Daoy (cell line): ENCODE measurements at regions not wholly inside any gene's neighbourhood (a gene's known extent, or its start where the extent isn't known, plus 50 kb on each side); places are given as distances from the start of the nearest gene placed in this dataset.
A peak's percentile ranks its signal among the peaks of the same experiment; 100 is the strongest.
"Not testable (repeated sequence)": the region's sequence is repeated elsewhere in the genome, so short reads cannot be mapped to it uniquely, and the experiment has no call there.

Experiments used
- DNase-seq: peaks from one replicate; pipeline ENCODE4 v3.0.0-alpha.2; 2015; ENCODE audit warnings: low read depth

DNA sequence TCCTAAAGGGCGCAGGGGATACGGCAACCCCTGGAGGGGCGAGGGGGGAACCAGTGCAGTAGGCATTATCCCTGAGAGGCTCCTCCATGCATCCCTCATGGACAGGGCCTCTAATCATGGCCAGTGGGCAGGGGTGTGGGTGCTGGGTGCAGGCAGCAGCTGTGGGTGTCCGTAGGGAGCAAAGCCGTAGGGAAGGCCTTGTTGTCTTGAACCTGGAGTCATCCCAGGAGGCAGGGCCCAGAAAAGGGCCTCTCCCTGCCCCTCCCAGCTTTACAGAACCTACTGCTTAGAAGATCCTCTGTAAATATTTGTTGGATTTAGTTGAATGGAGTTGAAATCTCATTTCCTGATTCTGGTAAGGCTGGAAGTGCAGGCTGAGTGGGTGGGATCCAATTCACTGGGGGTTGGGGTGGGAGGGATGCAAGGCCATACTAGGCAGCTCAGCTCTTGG lies 207.0 kb upstream of the HAAO start:
- no peak for DNase-seq

- no peak for DNase-seq
Observed at GRCh38 chr2:42998721-42999120, 206.3 kb upstream of the HAAO start.

- DNase-seq, result no peak
Observed at GRCh38 chr2:42996528-42996927, 204.1 kb upstream of the HAAO start.

DNA sequence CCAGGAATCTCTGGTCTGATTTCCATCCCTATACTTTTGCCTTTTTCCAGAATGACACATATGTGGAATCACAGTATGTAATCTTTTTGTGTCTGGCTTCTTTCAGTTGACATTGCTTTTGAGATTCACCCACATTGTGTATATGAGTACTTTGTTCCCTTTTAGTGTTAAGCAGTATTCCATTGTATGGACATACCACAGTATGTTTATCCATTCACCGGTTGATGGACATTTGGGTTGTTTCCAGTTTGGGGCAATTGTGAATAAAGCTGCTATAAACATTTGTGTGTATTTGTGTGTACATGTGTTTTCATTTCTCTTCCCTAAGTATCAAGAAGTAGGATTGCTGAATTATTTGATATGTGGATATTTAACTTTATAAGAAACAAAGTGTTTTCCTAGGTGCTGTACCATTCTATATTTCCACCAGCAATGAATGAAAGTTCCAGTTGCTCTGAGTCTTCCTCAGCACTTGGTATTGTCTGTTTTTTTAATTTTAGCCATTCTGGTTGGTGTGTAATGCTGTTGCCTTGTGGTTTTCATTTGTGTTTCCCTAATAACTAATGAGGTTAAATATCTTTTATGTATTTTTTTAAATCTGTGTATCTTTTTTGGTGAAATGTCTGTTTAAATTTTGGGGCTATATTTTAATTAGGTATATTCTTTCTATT lies 203.5 kb upstream of the HAAO start:
- no peak for DNase-seq

GRCh38 chr2:42989283-42990081 lies 197.1 kb upstream of the HAAO start:
- not testable (repeated sequence) for DNase-seq

- DNase-seq, result not testable (repeated sequence)
Observed at GRCh38 chr2:42988055-42988454, 195.7 kb upstream of the HAAO start.

DNA sequence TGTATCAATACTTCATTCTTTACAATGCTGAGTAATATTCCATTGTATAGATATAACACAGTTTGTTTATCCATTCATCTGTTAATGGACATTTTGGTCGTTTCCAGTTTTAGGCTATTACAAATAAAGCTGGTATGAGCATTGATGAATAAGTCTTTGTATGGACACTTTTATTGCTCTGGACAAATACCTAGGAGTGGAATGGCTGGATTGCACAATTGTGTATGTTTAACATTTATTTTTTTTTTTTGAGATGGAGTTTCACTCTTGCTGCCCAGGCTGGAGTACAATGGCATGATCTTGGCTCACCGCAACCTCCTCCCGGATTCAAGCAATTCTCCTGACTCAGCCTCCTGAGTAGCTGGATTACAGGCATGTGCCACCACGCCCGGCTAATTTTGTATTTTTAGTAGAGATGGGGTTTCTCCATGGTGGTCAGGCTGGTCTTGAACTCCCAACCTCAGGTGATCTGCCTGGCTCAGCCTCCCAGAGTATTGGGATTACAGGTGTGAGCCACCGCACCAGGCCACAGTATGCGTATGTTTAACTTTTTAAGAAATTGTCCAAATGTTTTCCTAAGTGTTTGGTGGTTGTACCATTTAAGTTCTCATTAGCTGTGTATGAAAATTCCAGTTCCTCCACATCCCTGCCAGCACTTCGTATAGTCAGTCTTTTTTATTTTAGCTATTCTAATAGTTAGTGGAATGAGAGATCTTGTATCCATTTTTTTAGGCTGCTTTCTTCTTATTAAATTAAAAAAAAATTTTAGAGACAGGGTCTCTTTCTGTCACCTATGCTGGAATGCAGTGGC lies 194.9 kb upstream of the HAAO start:
- peak; percentile 40 for DNase-seq

DNA sequence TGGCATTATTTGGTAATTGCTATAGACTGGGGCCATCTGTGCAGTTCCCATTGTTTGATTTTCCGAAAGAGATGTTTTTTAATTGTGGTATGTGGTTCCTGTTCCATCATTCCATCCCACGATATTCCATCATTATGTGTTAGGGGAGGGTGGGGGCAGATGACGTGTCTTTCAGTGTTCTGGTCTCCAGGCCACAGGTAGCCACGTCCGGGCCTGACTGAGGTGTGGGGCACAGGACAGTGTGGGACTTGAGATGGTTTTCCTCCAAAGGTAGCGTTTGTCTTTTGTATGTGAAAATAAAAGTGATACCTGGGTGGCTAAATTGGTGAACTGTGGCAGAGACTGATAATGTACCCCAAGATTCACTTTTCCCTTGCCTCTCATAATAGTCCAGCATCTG lies 192.2 kb upstream of the HAAO start:
- DNase-seq, result no peak

- DNase-seq, result no peak
Observed at GRCh38 chr2:42984081-42984480, 191.7 kb upstream of the HAAO start.

- no peak for DNase-seq
Observed at GRCh38 chr2:42980764-42981416, 188.5 kb upstream of the HAAO start.

DNA sequence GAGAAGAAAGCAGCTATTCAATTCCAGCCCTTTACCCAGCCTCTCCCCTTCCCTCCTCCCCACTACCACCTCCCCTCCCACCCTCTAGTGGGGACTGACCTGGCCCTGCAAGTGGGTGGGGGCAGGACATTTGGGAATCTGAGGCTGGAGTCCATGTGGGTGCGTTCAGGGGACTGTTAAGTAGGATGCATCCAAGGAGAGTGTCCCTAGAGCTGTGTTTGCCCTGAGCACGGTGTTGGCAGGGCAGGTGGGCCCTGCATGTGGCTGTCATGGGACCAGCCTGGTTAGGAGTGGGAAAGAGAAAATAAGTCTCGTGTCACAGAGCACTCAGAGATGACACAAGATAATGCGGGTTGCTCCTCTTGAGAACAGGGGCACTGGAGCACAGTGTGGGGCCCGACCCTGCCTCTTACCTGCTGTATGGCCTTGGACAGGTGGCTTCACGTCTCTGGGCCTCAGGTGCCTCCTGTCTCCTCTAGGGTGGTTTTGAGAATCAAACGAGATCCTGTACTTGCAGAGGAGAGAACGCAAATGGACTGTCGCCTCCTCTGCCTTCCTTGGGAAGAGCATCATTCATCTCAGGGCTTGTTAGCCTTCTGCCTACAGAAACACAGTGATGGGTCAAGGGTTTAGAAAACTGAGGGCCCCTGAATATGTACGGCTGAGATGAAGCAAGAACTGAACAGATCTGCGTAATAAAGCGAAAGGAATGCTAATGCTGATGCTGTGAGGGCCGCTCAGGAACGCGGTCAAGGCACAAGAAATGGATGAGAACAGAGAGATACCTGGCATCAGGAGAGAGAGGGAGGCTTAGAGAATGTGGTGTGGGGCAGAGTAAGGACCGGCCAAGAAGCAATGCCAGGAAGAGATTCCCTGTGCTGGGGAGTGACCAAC lies 187.7 kb upstream of the HAAO start:
- no peak for DNase-seq

DNA sequence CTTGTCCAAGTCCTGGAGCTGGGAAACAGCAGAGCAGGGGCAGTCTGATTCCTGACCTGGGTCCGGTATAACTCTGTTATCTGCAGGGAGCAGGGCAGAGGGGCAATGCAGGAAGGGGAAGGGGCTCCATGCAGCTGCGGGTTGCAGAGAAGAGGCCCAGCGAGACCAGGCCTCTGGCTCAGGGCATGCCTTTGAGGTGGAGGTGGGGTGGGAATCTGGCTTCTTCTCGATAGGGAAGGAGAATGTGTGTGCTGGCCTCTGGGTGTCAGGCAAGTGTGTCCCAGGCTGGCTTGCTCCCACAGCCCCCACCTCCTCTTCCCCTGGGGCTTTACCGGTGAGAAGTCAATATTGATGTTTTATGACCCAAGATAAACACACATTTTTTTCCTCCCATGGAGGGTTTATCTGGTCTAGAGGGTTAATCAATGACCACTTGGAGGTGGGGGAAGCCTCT lies 187.1 kb upstream of the HAAO start:
- DNase-seq, result no peak

- no peak for DNase-seq
Observed at GRCh38 chr2:42978887-42979415, 186.6 kb upstream of the HAAO start.

DNA sequence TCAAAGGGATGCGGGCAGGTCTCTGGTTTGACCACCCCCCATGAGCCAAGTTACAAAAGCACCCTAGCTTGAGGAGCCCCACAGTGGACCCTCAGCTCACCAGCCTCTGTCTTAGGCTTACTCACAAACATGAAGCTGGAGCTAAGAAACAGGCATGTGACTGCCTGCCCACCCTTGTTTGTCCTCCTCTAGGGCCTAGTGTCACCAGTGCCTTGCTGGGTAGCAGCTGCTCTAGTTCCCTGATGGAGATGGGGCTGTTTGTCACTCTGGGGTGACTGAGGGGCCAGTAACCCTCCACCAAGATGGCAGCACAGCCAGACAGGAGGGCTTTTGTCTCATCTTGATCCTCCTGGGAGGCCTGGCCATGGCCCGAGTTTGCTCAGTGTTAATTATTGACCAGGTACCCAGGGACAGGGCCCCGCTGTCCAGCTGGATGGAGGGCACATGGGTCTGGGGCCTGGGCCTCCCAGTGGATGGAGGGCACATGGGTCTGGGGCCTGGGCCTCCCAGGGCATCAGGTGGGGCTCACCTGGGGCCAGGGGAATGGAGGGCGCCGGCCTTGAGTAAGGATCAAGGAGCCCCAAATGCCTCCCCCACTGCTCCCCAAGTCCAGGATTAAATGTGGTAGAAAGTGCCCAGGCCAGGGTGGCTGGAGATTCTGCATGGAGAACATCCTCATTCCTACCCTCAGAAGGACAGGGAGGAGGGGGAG lies 185.9 kb upstream of the HAAO start:
- no peak for DNase-seq

DNA sequence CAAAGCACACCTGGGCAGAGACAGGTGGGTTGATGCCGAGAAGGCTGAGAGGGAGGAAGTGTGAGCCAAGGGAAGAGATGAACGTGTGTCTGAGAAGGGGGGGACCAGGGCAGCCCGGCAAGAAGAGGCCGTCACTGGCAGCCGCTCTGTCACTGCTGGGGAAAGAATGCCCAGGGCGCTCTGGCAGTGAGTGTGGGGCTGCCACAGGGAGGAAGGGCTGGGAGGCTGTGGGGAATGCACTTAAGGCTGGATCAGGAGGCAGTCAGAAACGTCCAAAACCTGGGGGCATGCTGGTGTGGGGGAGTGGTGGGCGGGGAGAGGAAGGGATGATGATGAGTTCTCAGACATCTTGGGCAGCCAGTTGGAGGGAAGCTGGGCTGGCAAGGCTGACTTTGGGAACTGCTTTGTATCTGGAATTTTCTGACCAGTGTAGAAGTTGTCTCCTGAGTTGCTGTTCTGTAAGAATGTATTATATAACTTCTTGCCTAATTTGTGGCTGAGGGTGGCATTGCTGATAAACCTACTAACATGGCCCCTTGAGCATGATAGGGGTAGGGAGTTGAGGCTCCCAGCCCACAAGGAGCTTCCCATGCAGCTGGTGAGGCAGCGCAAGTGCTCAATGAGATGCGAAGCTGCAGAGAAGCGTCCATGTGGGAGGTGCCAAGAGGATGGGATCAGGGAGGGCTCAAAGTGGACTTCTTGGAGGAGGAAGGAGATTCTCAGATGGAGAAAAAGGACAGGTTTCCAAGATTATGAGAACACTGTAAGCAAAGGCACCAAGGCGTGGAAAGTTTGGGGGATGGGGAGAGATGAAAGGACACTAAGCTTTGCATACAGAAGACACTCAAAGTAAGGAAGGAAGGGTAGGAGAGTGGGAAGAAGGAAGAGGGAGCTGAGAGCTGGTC lies 185.1 kb upstream of the HAAO start:
- no peak for DNase-seq

DNA sequence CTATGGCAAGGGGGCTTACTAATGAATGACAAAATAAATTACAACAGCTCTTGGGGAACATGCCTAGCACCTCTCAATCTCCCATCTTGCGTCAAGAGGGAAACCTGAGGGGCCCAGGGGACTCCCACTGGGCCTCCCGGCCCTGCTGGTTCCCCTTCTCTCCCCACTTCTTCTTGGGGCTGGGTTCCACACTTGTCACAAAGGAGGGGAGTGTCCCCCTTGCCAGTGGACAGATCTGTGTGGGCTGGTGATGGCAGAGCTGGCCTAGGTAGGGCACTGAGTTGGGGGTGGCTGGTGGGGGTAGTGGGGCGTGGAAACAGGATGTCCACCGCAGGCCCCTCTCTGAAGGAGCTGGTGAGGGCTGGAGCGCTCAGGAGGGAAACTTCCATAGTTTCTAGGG lies 184.0 kb upstream of the HAAO start:
- DNase-seq, result no peak

DNA sequence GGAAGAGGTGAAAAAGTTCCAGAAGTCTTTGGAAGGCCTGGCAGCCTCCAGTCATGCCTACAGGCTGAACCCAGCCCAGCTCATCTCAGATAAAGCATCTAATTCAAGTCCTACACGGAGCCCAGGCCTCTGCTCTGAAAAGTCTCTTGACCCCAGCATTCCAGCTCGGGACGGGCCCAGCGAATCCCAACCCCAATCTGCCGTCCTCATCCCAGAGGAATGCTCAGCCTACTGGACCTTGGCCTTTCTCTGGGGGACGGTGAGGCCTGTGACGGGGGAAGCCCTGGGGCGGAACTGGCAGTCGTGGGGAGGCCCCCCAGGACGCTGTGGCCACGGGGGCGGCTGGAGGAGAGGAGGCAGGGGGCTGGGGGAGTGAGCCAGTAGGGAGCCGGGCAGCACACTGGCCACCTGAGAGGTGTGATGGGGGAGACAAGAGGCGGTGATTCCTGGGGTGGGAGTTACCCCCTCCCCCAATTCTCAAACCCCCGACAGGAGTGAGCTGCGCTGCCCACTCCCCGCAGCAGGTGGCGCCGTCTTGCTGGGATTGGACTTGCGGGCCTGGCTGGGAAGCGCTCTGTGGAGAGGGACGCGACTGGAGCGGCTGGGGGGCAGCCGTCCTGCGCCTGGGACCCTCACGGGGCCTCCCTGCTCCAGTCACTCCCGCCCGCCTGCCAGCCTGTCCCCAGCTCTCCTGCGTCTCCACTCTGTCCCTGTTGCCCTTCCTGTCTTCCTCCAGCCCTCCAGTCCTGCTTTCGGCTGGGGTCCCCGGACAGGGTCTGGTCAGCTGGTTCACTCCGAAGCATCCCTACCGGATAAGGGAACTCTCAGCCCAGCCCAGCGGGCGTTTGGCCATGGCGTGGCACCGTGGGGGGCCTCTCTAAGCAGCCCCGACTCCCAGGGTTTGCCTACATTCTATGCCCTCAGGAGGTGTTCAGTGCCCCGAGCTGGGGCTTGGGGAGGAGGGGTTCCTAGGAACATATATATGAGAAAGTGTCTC lies 182.6 kb upstream of the HAAO start:
- peak; percentile 81 for DNase-seq
